ENCODE measurements at regions not wholly inside any gene's neighbourhood (a gene's known extent, or its start where the extent isn't known, plus 50 kb on each side); places are given as distances from the start of the nearest gene placed in this dataset.

DNA sequence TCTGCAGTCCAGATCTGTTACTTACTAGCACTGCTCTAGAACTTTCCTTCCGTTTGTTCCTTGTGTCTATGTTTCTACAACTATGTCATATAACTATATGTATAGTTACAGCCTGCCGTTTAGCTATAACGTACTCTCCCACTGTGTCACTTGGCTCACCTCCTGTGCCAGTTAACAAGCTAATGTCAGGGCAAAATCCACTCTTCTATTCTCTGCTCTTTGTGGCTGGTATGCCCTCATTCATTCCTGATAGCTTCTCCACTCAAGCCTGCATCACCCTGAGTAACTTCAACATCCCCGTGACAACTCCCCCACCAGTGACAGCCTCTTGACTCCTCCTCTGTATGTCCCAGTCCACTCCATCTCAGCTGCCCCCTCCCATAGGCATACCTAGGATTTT, 229.2 kb downstream of the TJP1 start (continued):
- TF ChIP-seq IKZF3 (tag by site-specific recombination; IDR thresholded peaks at IDR 0.05) (no peak), ELK4 (IDR thresholded peaks at IDR 0.05; ENCODE audit: borderline replicate concordance, low read depth, low read length) (no peak), ZNF132 (tag by site-specific recombination; IDR thresholded peaks at IDR 0.05; ENCODE audit: borderline replicate concordance) (no peak), ZNF626 (tag by site-specific recombination; IDR thresholded peaks at IDR 0.05) (no peak), ZNF549 (tag by site-specific recombination; IDR thresholded peaks at IDR 0.05) (no peak)

DNA sequence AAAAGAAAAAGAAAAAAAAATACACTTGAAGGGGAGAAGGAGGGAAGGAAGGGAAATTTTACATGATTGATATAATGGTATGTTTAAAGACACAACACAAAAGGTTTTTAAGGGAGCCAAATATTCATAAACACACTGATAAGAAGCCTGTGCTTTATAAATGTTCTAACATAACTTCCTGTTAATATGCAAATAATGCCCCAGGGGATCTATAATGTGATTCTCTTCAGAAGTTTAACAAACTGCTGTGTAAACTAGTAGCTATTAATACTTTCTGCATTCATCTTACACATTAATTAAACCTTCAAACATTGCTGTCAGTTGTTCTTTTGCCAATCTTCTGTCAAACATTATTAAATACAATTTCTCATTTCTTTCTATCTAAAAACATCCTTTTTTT, 231.6 kb downstream of the TJP1 start:
- H3K27ac ChIP-seq (ENCODE audit: extremely low read depth, low read depth, low read length): no peak overlapping the region
- no peaks in the 10 kb centered on the region for H3K4me1 ChIP-seq (ENCODE audit: control insufficient read depth, insufficient read depth, low read length)
- CTCF ChIA-PET: no interaction called here
- POLR2A ChIA-PET: no interaction called here
- H3K36me3 ChIP-seq (ENCODE audit: control insufficient read depth in 2 of 2, insufficient read depth in 1 of 2, low read length in 2 of 2): no peaks in the 10 kb centered on the region
- no peak for TF ChIP-seq ZNF549 (tag by site-specific recombination; IDR thresholded peaks at IDR 0.05)
- TF ChIP-seq PBX3 (CRISPR knock-in tag; IDR thresholded peaks at IDR 0.05): no peak
- TF ChIP-seq BCL11B (tag by site-specific recombination; IDR thresholded peaks at IDR 0.05; ENCODE audit: low read depth): no peak
- no peak for TF ChIP-seq GLI4 (tag by site-specific recombination; IDR thresholded peaks at IDR 0.05)
- no peak for TF ChIP-seq ATF2 (tag by site-specific recombination; IDR thresholded peaks at IDR 0.05; ENCODE audit: low read depth)
- TF ChIP-seq ZBTB21 (tag by site-specific recombination; IDR thresholded peaks at IDR 0.05): no peak
- TF ChIP-seq ZBTB10 (tag by site-specific recombination; IDR thresholded peaks at IDR 0.05): no peak
- TF ChIP-seq ZBTB1 (tag by site-specific recombination; IDR thresholded peaks at IDR 0.05): no peak
- no peak for TF ChIP-seq ZBTB6 (tag by site-specific recombination; IDR thresholded peaks at IDR 0.05)
- TF ChIP-seq ZNF707 (tag by site-specific recombination; IDR thresholded peaks at IDR 0.05): no peak
- TF ChIP-seq ZNF202 (tag by site-specific recombination; IDR thresholded peaks at IDR 0.05; ENCODE audit: borderline replicate concordance): no peak
- TF ChIP-seq ZNF214 (tag by site-specific recombination; IDR thresholded peaks at IDR 0.05; ENCODE audit: borderline replicate concordance): no peak
- TF ChIP-seq, protein P1, sequence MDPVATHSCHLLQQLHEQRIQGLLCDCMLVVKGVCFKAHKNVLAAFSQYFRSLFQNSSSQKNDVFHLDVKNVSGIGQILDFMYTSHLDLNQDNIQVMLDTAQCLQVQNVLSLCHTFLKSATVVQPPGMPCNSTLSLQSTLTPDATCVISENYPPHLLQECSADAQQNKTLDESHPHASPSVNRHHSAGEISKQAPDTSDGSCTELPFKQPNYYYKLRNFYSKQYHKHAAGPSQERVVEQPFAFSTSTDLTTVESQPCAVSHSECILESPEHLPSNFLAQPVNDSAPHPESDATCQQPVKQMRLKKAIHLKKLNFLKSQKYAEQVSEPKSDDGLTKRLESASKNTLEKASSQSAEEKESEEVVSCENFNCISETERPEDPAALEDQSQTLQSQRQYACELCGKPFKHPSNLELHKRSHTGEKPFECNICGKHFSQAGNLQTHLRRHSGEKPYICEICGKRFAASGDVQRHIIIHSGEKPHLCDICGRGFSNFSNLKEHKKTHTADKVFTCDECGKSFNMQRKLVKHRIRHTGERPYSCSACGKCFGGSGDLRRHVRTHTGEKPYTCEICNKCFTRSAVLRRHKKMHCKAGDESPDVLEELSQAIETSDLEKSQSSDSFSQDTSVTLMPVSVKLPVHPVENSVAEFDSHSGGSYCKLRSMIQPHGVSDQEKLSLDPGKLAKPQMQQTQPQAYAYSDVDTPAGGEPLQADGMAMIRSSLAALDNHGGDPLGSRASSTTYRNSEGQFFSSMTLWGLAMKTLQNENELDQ (tag by site-specific recombination; IDR thresholded peaks at IDR 0.05; ENCODE audit: low read depth): no peak
- no peak for TF ChIP-seq KLF1 (tag by site-specific recombination; IDR thresholded peaks at IDR 0.05)
- no peak for TF ChIP-seq ZNF398 (tag by site-specific recombination; IDR thresholded peaks at IDR 0.05)
- TF ChIP-seq ZNF488 (tag by site-specific recombination; IDR thresholded peaks at IDR 0.05): no peak
- TF ChIP-seq ZNF239 (tag by site-specific recombination; IDR thresholded peaks at IDR 0.05): no peak
- no peaks in the 10 kb centered on the region for H3K9me3 ChIP-seq (ENCODE audit: control insufficient read depth, insufficient read depth, low read depth, low read length)
- H3K4me3 ChIP-seq (ENCODE audit: low read depth, low read length): no peak overlapping the region
